ENCODE measurements at regions not wholly inside any gene's neighbourhood (a gene's known extent, or its start where the extent isn't known, plus 50 kb on each side); places are given as distances from the start of the nearest gene placed in this dataset.

- DNase-seq (ENCODE audit: low read depth), result no peak
These were observed 270.2 kb upstream of the IGFBP3 start for GRCh38 chr7:46191296-46191695.

GRCh38 chr7:46189255-46189790 lies 268.3 kb upstream of the IGFBP3 start:
- no peak for DNase-seq (ENCODE audit: low read depth)

- no peak for DNase-seq (ENCODE audit: low read depth)
These were observed 265.1 kb upstream of the IGFBP3 start for GRCh38 chr7:46186131-46186530.

- no peak for DNase-seq (ENCODE audit: low read depth)
These were observed 258.1 kb upstream of the IGFBP3 start for GRCh38 chr7:46179061-46179610.

- DNase-seq (ENCODE audit: low read depth), result peak; percentile 58
These were observed 257.6 kb upstream of the IGFBP3 start for GRCh38 chr7:46178661-46179060.

- DNase-seq (ENCODE audit: low read depth), result no peak
These were observed 256.7 kb upstream of the IGFBP3 start for GRCh38 chr7:46177821-46178220.

- no peak for DNase-seq (ENCODE audit: low read depth)
These were observed 254.1 kb upstream of the IGFBP3 start for GRCh38 chr7:46175221-46175620.

GRCh38 chr7:46174196-46174580 lies 253.1 kb upstream of the IGFBP3 start:
- DNase-seq (ENCODE audit: low read depth), result no peak

- no peak for DNase-seq (ENCODE audit: low read depth)
These were observed 252.6 kb upstream of the IGFBP3 start for GRCh38 chr7:46173476-46174195.

- no peak for DNase-seq (ENCODE audit: low read depth)
These were observed 249.7 kb upstream of the IGFBP3 start for GRCh38 chr7:46170792-46171191.

GRCh38 chr7:46170021-46170420 lies 248.9 kb upstream of the IGFBP3 start:
- DNase-seq (ENCODE audit: low read depth), result no peak

GRCh38 chr7:46169384-46169755 lies 248.3 kb upstream of the IGFBP3 start:
- DNase-seq (ENCODE audit: low read depth), result no peak

GRCh38 chr7:46168671-46169383 lies 247.8 kb upstream of the IGFBP3 start:
- peak; percentile 27 for DNase-seq (ENCODE audit: low read depth)

- DNase-seq (ENCODE audit: low read depth), result no peak
These were observed 247.2 kb upstream of the IGFBP3 start for GRCh38 chr7:46168231-46168630.

- DNase-seq (ENCODE audit: low read depth), result peak; percentile 26
These were observed 244.2 kb upstream of the IGFBP3 start for GRCh38 chr7:46165276-46165675.

GRCh38 chr7:46164629-46165028 lies 243.6 kb upstream of the IGFBP3 start:
- no peak for DNase-seq (ENCODE audit: low read depth)

- no peak for DNase-seq (ENCODE audit: low read depth)
These were observed 242.2 kb upstream of the IGFBP3 start for GRCh38 chr7:46163246-46163645.

- no peak for DNase-seq (ENCODE audit: low read depth)
These were observed 241.5 kb upstream of the IGFBP3 start for GRCh38 chr7:46162609-46163008.

- peak; percentile 43 for DNase-seq (ENCODE audit: low read depth)
These were observed 239.8 kb upstream of the IGFBP3 start for GRCh38 chr7:46160861-46161260.

- DNase-seq (ENCODE audit: low read depth), result no peak
These were observed 236.9 kb upstream of the IGFBP3 start for GRCh38 chr7:46157931-46158330.

GRCh38 chr7:46157404-46157803 lies 236.3 kb upstream of the IGFBP3 start:
- no peak for DNase-seq (ENCODE audit: low read depth)

GRCh38 chr7:46156853-46157252 lies 235.8 kb upstream of the IGFBP3 start:
- DNase-seq (ENCODE audit: low read depth), result no peak

GRCh38 chr7:46156086-46156485 lies 235.0 kb upstream of the IGFBP3 start:
- DNase-seq (ENCODE audit: low read depth), result no peak

Measured in HT1080 (cell line).